ENCODE measurements at regions not wholly inside any gene's neighbourhood (a gene's known extent, or its start where the extent isn't known, plus 50 kb on each side); places are given as distances from the start of the nearest gene placed in this dataset.

GRCh38 chr9:105194234-105194633 is 50.2 kb upstream of the SLC44A1 start:
- H3K9ac ChIP-seq (replicated peaks; ENCODE audit: extremely low read depth, insufficient read depth, low read length): no peak overlapping the region
- H3K9me1 ChIP-seq (replicated peaks; ENCODE audit: control insufficient read depth, extremely low read depth, insufficient read depth, low read length): no peaks in the 10 kb centered on the region
- H3K27ac ChIP-seq (ENCODE audit: insufficient read depth, low read depth, low read length): no peak overlapping the region
- CTCF ChIA-PET: no interaction called here
- FAIRE-seq: no peak
- H3K4me1 ChIP-seq (ENCODE audit: control insufficient read depth, extremely low read depth, insufficient read depth, low read length): no peaks in the 10 kb centered on the region
- H3K9me3 ChIP-seq (replicated peaks; ENCODE audit: control insufficient read depth, insufficient read depth, low read length): no peaks in the 10 kb centered on the region
- POLR2A ChIA-PET: no interaction called here
- dilution Hi-C loops (cut with MboI; ENCODE audit: extremely low pct_ligation_motif_present, low sequenced_read_pairs) (no loop called here), intact Hi-C loops (cut with micrococcal nuclease) (no loop called here)
- TF ChIP-seq JUN (IDR thresholded peaks at IDR 0.05; ENCODE audit: borderline replicate concordance, insufficient read depth, insufficient read length, low read depth): no peak
- TF ChIP-seq EZH2 (IDR thresholded peaks at IDR 0.05; ENCODE audit: borderline replicate concordance, low read depth, low read length, severe bottlenecking): no peak
- no peak for TF ChIP-seq POLR2A (IDR thresholded peaks at IDR 0.05; ENCODE audit: low read depth, low read length)
- TF ChIP-seq CTCF (IDR thresholded peaks at IDR 0.05; ENCODE audit: extremely low read depth in 1 of 2, insufficient read depth in 1 of 2, low read depth in 1 of 2, low read length in 2 of 2): no peak
- no peak for TF ChIP-seq POLR2AphosphoS5 (IDR thresholded peaks at IDR 0.05; ENCODE audit: insufficient read depth, low read depth, low read length)
- TF ChIP-seq FOS (IDR thresholded peaks at IDR 0.05; ENCODE audit: borderline replicate concordance, insufficient read depth, low read length): no peak
- TF ChIP-seq GATA2 (IDR thresholded peaks at IDR 0.05; ENCODE audit: insufficient read depth, insufficient read length, low read depth, low read length): no peak
- TF ChIP-seq MAX (IDR thresholded peaks at IDR 0.05; ENCODE audit: insufficient read depth, insufficient read length): no peak
- no peak for TF ChIP-seq MYC (IDR thresholded peaks at IDR 0.05; ENCODE audit: low read depth, low read length)
- DNase-seq (ENCODE audit: low read depth, low spot score): no peak
- no peak overlapping the region for H3K4me3 ChIP-seq (replicated peaks in 1 of 3; ENCODE audit: insufficient read depth in 1 of 3, low read depth in 1 of 3, low read length in 3 of 3)
- H3K27me3 ChIP-seq (ENCODE audit: control insufficient read depth in 2 of 2, insufficient read depth in 2 of 2, low read length in 2 of 2): no peaks in the 10 kb centered on the region
- no peaks in the 10 kb centered on the region for H4K20me1 ChIP-seq (replicated peaks; ENCODE audit: control insufficient read depth, extremely low read depth, insufficient read depth, low read length)
- no peak overlapping the region for H3K4me2 ChIP-seq (ENCODE audit: insufficient read depth, low read length)
- no peak overlapping the region for H2AFZ ChIP-seq (ENCODE audit: low read depth, low read length)
- H3K36me3 ChIP-seq (ENCODE audit: control insufficient read depth in 2 of 2, extremely low read depth in 1 of 2, insufficient read depth in 2 of 2, low read length in 2 of 2): no peaks in the 10 kb centered on the region
- no TSS peak for BruUV-seq (replicated peaks)
- H3K79me2 ChIP-seq (ENCODE audit: control insufficient read depth, insufficient read depth, low read length): no peaks in the 10 kb centered on the region

Data from endothelial cell of umbilical vein (primary cell).